HUES64 (cell line): ENCODE measurements at regions not wholly inside any gene's neighbourhood (a gene's known extent, or its start where the extent isn't known, plus 50 kb on each side); places are given as distances from the start of the nearest gene placed in this dataset.

ENCODE experiments used
- H3K27ac ChIP-seq: 2 replicates; pipeline ENCODE4 v1.7.0; 2013; ENCODE audit warnings: low read depth, low read length, inconsistent platforms
- H3K27me3 ChIP-seq: 2 replicates; pipeline ENCODE4 v1.6.1; 2013; ENCODE audit warnings: mild to moderate bottlenecking, low read length; ENCODE audit not compliant: insufficient read depth
- H3K36me3 ChIP-seq: 2 replicates; pipeline ENCODE4 v1.6.1; 2013; ENCODE audit warnings: mild to moderate bottlenecking, low read length; ENCODE audit not compliant: insufficient read depth
- H3K4me1 ChIP-seq: 2 replicates; pipeline ENCODE4 v1.6.1; 2013; ENCODE audit warnings: mild to moderate bottlenecking, low read length, moderate library complexity; ENCODE audit not compliant: insufficient read depth
- H3K4me3 ChIP-seq: 2 replicates; pipeline ENCODE4 v1.5.1; 2013; ENCODE audit warnings: mild to moderate bottlenecking, low read length, moderate library complexity
- H3K9ac ChIP-seq: 2 replicates; pipeline ENCODE4 v1.6.1; 2013; ENCODE audit warnings: mild to moderate bottlenecking, low read depth, low read length
- H3K9me3 ChIP-seq: 2 replicates; pipeline ENCODE4 v1.6.1; 2013; ENCODE audit warnings: low read depth, low read length; ENCODE audit not compliant: insufficient read depth
- WGBS: fragments of 150-250, 120-280 bp; methylation state at CpG from one replicate; pipeline ENCODE4 v1.1.7; 2013; ENCODE audit warnings: missing lambda C conversion rate; 5-methylcytosine and 5-hydroxymethylcytosine counted together

GRCh38 chr14:98965076-98965475, 306.9 kb downstream of the BCL11B start:
- 81% methylated on average over 5 of the region's 5 CpGs for WGBS

DNA sequence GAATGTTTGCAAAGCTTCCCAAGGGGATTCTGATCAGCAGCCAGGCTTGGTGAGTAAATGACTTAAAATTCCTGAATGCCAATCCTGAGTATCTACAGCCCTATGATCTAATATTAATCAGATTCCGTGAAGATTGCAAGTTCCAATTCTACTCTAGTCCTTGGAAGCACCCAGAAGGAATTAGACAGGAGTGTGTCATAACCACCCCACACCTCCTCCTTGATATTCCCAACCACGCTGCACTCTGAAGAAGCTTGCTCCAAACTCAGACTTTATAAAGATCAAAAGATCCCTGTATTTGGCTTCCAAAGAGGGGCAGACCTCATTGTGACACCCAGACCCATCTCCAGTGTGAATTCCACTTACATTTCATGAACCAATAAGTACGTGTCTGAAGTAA, 306.0 kb downstream of the BCL11B start:
- no peaks in the 10 kb centered on the region for H3K9me3 ChIP-seq
- no peaks in the 10 kb centered on the region for H3K36me3 ChIP-seq
- no peak overlapping the region for H3K9ac ChIP-seq
- no peak overlapping the region for H3K4me3 ChIP-seq
- H3K4me1 ChIP-seq, result no peaks in the 10 kb centered on the region
- H3K27ac ChIP-seq, result no peak overlapping the region
- WGBS, result 94% methylated on average over 2 of the region's 3 CpGs
- no peaks in the 10 kb centered on the region for H3K27me3 ChIP-seq

More at GRCh38 chr14:98965076-98965475, 306.9 kb downstream of the BCL11B start:
- no peak overlapping the region for H3K4me3 ChIP-seq
- no peak overlapping the region for H3K27ac ChIP-seq
- H3K27me3 ChIP-seq, result no peaks in the 10 kb centered on the region
- no peak overlapping the region for H3K9ac ChIP-seq
- H3K36me3 ChIP-seq, result no peaks in the 10 kb centered on the region
- no peaks in the 10 kb centered on the region for H3K9me3 ChIP-seq
- H3K4me1 ChIP-seq, result no peaks in the 10 kb centered on the region

DNA sequence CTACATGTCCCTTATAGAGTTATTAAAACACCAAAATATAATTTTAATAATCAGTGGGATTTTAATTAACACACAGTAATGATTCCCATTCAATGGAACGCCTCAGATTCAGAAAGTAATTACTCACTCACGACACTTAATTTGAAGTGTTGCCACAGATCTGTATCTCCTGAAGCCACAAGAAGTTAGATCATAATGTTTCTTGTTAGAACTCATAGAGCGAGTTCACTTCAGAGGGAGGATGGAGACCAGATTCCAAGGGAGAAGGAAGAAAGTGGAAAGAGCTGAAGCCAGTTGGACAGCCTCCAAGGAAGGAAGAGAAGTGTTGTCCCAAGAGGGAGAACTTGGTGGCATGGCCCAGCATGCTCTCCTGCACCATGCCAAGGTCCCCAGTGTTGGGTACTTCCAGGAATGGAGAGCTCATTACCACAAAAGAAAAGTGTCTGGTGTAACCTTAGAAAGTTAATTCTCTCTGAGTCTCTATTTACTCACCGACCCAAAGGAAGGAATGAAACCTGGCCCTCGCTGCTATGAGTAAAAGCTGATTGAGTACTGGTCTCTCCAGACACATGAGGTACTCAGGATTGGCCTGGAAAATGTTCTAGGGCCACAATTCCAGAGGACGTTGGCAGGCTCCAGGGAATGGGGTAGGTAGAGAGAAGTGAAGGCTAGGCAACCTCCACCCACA, 305.4 kb downstream of the BCL11B start:
- Histone ChIP-seq H3K4me1 (no peaks in the 10 kb centered on the region), H3K9me3 (no peaks in the 10 kb centered on the region), H3K4me3 (no peak overlapping the region), H3K27me3 (no peaks in the 10 kb centered on the region), H3K27ac (no peak overlapping the region), H3K9ac (no peak overlapping the region), H3K36me3 (no peaks in the 10 kb centered on the region)
- WGBS, result 94% methylated on average over 5 of the region's 6 CpGs

GRCh38 chr14:98974113-98974512, 297.9 kb downstream of the BCL11B start:
- WGBS, result no CpG with 5 or more reads among the region's 1 CpG
- Histone ChIP-seq H3K36me3 (no peaks in the 10 kb centered on the region), H3K4me3 (no peak overlapping the region), H3K9me3 (0 out of 2 replicates have a peak, but pooled peaks cover 11% of the 10 kb centered on the region), H3K27ac (no peak overlapping the region), H3K9ac (no peak overlapping the region), H3K4me1 (no peaks in the 10 kb centered on the region), H3K27me3 (no peaks in the 10 kb centered on the region)

GRCh38 chr14:98976271-98976670, 295.7 kb downstream of the BCL11B start:
- Histone ChIP-seq H3K9me3 (0 out of 2 replicates have a peak, but pooled peaks cover 11% of the 10 kb centered on the region), H3K4me1 (no peaks in the 10 kb centered on the region), H3K27me3 (no peaks in the 10 kb centered on the region), H3K27ac (no peak overlapping the region), H3K4me3 (no peak overlapping the region), H3K9ac (no peak overlapping the region), H3K36me3 (no peaks in the 10 kb centered on the region)
- 95% methylated on average over 2 of the region's 3 CpGs for WGBS

DNA sequence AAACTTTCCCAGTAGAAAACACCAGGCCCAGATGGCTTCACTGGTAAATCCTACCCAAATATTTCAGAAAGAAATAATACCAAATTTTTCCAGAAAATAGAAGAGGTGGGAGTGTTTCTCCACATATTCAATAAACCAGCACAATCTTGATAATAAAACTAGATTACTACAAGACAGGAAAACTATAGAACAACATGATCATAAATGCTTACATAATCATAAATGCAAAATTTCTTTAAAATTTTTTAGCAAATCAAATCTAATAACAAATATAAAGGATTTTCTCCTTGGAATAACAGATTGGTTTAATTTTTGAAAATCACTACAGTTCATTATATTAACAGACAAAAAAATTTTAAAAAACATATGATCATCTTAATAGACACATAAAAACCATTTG, 294.5 kb downstream of the BCL11B start:
- H3K27ac ChIP-seq, result no peak overlapping the region
- H3K27me3 ChIP-seq, result no peaks in the 10 kb centered on the region
- H3K36me3 ChIP-seq, result no peaks in the 10 kb centered on the region
- H3K9me3 ChIP-seq, result 0 out of 2 replicates have a peak, but pooled peaks cover 11% of the 10 kb centered on the region
- no peak overlapping the region for H3K4me3 ChIP-seq
- no peak overlapping the region for H3K9ac ChIP-seq
- no peaks in the 10 kb centered on the region for H3K4me1 ChIP-seq

GRCh38 chr14:98982986-98983385, 289.0 kb downstream of the BCL11B start:
- H3K36me3 ChIP-seq, result no peaks in the 10 kb centered on the region
- H3K9me3 ChIP-seq, result 0 out of 2 replicates have a peak, but pooled peaks cover 10% of the 10 kb centered on the region
- H3K4me1 ChIP-seq, result no peaks in the 10 kb centered on the region
- 94% methylated on average over 8 of the region's 8 CpGs for WGBS
- H3K27ac ChIP-seq, result no peak overlapping the region
- no peak overlapping the region for H3K9ac ChIP-seq
- H3K27me3 ChIP-seq, result no peaks in the 10 kb centered on the region
- no peak overlapping the region for H3K4me3 ChIP-seq

DNA sequence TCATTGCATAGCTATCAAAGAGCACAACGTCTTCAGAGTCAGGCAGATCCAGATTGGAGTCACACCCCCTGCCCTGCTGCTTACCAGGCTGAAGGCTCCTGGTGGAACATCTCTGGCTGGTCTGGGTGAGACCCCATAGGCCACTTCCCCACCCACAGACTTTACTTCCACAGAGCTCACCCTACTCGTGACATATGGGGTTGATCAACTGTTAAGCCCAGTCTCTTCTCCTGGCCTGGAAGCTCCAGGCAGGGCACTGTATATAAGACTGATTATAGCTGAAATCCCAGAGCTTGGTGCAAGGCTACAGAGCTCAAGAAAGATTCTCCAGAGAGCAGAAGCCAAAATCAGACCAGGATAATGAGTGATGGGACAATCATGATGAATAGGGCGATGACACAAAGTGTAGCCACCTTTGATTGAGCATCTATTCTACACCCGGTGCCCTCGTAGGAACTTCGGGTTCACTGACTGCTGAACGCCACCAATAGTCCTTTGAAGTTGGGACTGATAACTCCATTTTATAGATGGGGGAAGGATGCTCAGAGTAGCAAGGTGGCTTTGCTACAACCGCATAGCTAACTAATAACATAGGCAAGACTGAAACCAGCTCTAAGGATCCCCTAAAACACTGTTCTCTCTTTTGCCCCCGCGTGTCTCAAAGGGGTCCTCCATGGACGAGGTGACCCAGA, 287.8 kb downstream of the BCL11B start:
- WGBS, result 93% methylated on average over 11 of the region's 11 CpGs
- Histone ChIP-seq H3K9me3 (no peaks in the 10 kb centered on the region), H3K36me3 (no peaks in the 10 kb centered on the region), H3K4me1 (no peaks in the 10 kb centered on the region), H3K9ac (no peak overlapping the region), H3K27ac (no peak overlapping the region), H3K27me3 (no peaks in the 10 kb centered on the region), H3K4me3 (no peak overlapping the region)

DNA sequence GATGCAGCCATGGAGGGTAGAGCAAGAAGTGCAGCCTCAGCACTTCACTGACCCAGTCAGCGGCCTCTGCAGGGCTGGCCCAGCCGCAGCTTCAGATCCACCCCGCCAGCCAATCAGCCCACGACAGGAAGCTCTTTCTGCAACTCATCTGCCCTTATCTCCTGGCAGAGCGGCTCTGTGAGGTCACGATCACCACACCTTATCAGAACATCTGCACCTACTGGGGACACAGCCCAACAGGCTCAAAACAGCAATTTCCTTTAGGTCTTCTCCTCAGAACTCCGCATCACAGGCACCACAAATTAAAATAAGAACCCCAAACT, 287.3 kb downstream of the BCL11B start:
- WGBS, result 84% methylated on average over 7 of the region's 7 CpGs

DNA sequence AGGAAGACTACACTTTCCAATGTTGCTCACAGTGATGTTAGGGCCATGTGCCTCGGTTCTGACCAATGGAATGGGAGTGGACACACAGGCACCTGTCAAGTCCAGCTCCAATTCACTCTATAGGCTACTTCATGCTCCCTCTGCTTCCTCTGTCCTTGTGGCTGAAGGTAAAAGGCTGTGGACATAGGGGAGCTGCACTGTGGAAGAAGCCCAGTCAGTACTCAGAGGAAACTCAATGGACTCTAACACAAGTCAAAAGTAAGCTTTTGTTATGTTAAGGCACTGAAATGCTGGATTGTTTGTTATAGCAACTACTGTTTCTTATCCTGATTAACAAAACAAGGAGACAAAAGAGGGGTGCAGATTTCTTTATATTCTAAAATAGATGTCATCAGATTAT, 278.2 kb downstream of the BCL11B start:
- Histone ChIP-seq H3K27ac (no peak overlapping the region; the same call in 1 of the 2 replicates), H3K4me3 (no peak overlapping the region), H3K9me3 (no peaks in the 10 kb centered on the region), H3K4me1 (peaks cover 3% of the 10 kb centered on the region; the same call in 1 of the 2 replicates), H3K27me3 (no peaks in the 10 kb centered on the region), H3K36me3 (no peaks in the 10 kb centered on the region), H3K9ac (no peak overlapping the region)
- WGBS, result 82% methylated on average over 1 of the region's 1 CpG

More for the DNA sequence above, 287.3 kb downstream of the BCL11B start:
- Histone ChIP-seq H3K4me3 (no peak overlapping the region), H3K27me3 (no peaks in the 10 kb centered on the region), H3K9ac (no peak overlapping the region), H3K9me3 (no peaks in the 10 kb centered on the region), H3K4me1 (no peaks in the 10 kb centered on the region), H3K36me3 (no peaks in the 10 kb centered on the region), H3K27ac (no peak overlapping the region)

DNA sequence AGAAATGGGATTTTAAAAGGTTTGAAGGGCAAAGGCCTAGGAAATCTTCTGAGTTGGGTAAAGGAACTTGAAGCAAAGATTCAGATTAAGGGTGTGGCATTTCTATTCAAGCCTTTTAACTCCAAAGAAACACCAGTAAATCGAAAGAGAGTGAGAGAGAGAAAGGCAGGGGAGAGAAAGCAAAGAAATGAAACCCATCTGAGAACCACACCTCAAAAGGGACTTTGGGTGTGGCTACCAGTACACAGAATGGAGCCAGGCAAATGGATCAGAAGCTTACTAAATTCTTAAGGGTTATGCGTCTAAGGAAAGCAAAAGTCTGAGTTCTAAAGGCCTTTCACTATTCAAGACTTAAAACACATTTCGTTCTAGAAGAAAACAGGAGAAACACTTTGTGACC, 277.4 kb downstream of the BCL11B start:
- no peak overlapping the region for H3K27ac ChIP-seq
- H3K36me3 ChIP-seq, result no peaks in the 10 kb centered on the region
- no peaks in the 10 kb centered on the region for H3K9me3 ChIP-seq
- H3K4me3 ChIP-seq, result no peak overlapping the region
- no peaks in the 10 kb centered on the region for H3K27me3 ChIP-seq
- 91% methylated on average over 2 of the region's 3 CpGs for WGBS
- peaks cover 3% of the 10 kb centered on the region; the same call in 1 of the 2 replicates for H3K4me1 ChIP-seq
- H3K9ac ChIP-seq, result no peak overlapping the region
